ENCODE measurements at regions not wholly inside any gene's neighbourhood (a gene's known extent, or its start where the extent isn't known, plus 50 kb on each side); places are given as distances from the start of the nearest gene placed in this dataset.

- TF ChIP-seq FOXK1 (CRISPR knock-in tag; IDR thresholded peaks at IDR 0.05; ENCODE audit: borderline replicate concordance) (no peak), CHD2 (IDR thresholded peaks at IDR 0.05; ENCODE audit: low read depth, low read length) (peak; percentile 57; the same call in 1 of the 2 replicates), RAD51 (IDR thresholded peaks at IDR 0.05; ENCODE audit: borderline replicate concordance, low read depth) (0 out of 2 replicates have a peak, but pooled peaks have one; percentile 12), FOSL1 (tag; conservative IDR thresholded peaks at IDR 0.05) (0 out of 2 replicates have a peak, but pooled peaks have one; percentile 25), SOX6 (IDR thresholded peaks at IDR 0.05) (peak; percentile 48; the same call in 1 of the 2 replicates), CTBP1 (IDR thresholded peaks at IDR 0.05; ENCODE audit: borderline replicate concordance) (peak; percentile 37; the same call in 1 of the 2 replicates), FOXK2 (conservative IDR thresholded peaks at IDR 0.05 in 1 of 2, IDR thresholded peaks at IDR 0.05 in 1 of 2; ENCODE audit: low read depth in 2 of 2) (peak; percentile 31 to 51; a peak in 2 of 4 replicates), RCOR1 (IDR thresholded peaks at IDR 0.05; ENCODE audit: borderline replicate concordance in 1 of 2, low read depth in 2 of 2, low read length in 2 of 2) (peak in 1 of 2 experiments; percentile 54; a peak in 1 of 4 replicates), JUND (IDR thresholded peaks at IDR 0.05; ENCODE audit: borderline replicate concordance, low read depth, low read length) (no peak), JUND (tag; IDR thresholded peaks at IDR 0.05; ENCODE audit: borderline replicate concordance, low read depth, low read length) (peak; percentile 22; the same call in 1 of the 3 replicates), SIN3A (IDR thresholded peaks at IDR 0.05; ENCODE audit: borderline replicate concordance in 2 of 2, control insufficient read depth in 1 of 2, low read depth in 2 of 2, low read length in 2 of 2) (no peak), FOXJ2 (tag; IDR thresholded peaks at IDR 0.05) (peak; percentile 96), MAFF (IDR thresholded peaks at IDR 0.05; ENCODE audit: low read length) (peak; percentile 26; the same call in 1 of the 2 replicates), MAFG (tag; conservative IDR thresholded peaks at IDR 0.05) (peak; percentile 70), CBFA2T3 (IDR thresholded peaks at IDR 0.05) (peak; percentile 15; the same call in 1 of the 2 replicates), C11orf30 (IDR thresholded peaks at IDR 0.05; ENCODE audit: low read depth) (peak; percentile 55; the same call in 1 of the 2 replicates), FOXA3 (CRISPR knock-in tag; conservative IDR thresholded peaks at IDR 0.05 in 1 of 2, IDR thresholded peaks at IDR 0.05 in 1 of 2) (peak in 1 of 2 experiments; percentile 82; a peak in 2 of 4 replicates), RUNX1 (IDR thresholded peaks at IDR 0.05; ENCODE audit: low read depth) (no peak), EP400 (IDR thresholded peaks at IDR 0.05) (no peak), ZNF253 (CRISPR knock-in tag; conservative IDR thresholded peaks at IDR 0.05) (no peak)
- TF ChIP-seq, protein P1, sequence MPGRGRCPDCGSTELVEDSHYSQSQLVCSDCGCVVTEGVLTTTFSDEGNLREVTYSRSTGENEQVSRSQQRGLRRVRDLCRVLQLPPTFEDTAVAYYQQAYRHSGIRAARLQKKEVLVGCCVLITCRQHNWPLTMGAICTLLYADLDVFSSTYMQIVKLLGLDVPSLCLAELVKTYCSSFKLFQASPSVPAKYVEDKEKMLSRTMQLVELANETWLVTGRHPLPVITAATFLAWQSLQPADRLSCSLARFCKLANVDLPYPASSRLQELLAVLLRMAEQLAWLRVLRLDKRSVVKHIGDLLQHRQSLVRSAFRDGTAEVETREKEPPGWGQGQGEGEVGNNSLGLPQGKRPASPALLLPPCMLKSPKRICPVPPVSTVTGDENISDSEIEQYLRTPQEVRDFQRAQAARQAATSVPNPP (IDR thresholded peaks at IDR 0.05; ENCODE audit: borderline replicate concordance, insufficient read depth, insufficient read length) = no peak
- TF ChIP-seq, protein P2, sequence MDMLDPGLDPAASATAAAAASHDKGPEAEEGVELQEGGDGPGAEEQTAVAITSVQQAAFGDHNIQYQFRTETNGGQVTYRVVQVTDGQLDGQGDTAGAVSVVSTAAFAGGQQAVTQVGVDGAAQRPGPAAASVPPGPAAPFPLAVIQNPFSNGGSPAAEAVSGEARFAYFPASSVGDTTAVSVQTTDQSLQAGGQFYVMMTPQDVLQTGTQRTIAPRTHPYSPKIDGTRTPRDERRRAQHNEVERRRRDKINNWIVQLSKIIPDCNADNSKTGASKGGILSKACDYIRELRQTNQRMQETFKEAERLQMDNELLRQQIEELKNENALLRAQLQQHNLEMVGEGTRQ (CRISPR knock-in tag; IDR thresholded peaks at IDR 0.05) = 0 out of 2 replicates have a peak, but pooled peaks have one; percentile 17
These were observed 267.5 kb downstream of the NKX6-1 start (continued) for GRCh38 chr4:84231539-84232055.

All from K562 (cell line).